ENCODE measurements at regions not wholly inside any gene's neighbourhood (a gene's known extent, or its start where the extent isn't known, plus 50 kb on each side); places are given as distances from the start of the nearest gene placed in this dataset.

GRCh38 chr12:88339254-88339949, 197.3 kb downstream of the TMTC3 start:
- TF ChIP-seq CTCF (IDR thresholded peaks at IDR 0.05) (no peak), EZH2 (IDR thresholded peaks at IDR 0.05) (no peak), EZH2phosphoT487 (IDR thresholded peaks at IDR 0.05) (no peak)
